ENCODE measurements at regions not wholly inside any gene's neighbourhood (a gene's known extent, or its start where the extent isn't known, plus 50 kb on each side); places are given as distances from the start of the nearest gene placed in this dataset.

GRCh38 chr16:86051368-86052114, 152.6 kb downstream of the IRF8 start:
- FAIRE-seq (no peak), DNase-seq (ENCODE audit: extremely low spot score, insufficient read length, low read depth) (no peak)

DNA sequence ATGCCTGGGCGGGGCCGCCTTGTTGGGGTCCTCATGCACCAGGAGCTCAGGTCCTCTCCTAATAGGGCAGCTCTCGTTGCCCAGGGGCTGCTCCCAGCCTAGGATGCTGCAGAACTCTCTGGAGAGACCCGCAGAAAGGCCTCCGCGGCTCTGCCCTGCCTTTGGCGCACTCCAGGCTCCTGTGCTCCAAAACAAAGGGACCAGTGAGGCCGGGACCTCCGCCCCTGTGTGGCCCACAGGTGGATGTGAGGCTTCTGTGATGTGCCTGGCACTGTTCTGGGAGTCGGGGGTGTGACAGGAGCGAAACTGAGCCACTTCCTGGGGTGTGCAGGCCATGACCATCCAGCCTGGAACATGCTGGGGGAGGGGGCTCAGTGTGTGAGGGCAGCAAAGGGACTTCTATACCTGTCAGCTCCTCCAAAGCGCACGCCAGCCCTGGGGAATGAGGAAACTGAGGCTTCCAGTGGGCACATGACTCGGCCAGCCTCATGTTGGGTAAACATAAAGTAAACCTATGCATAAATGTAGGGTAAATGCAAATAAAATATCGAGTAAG, 153.2 kb downstream of the IRF8 start:
- no peak for DNase-seq (ENCODE audit: extremely low spot score, insufficient read length, low read depth)
- FAIRE-seq = no peak

DNA sequence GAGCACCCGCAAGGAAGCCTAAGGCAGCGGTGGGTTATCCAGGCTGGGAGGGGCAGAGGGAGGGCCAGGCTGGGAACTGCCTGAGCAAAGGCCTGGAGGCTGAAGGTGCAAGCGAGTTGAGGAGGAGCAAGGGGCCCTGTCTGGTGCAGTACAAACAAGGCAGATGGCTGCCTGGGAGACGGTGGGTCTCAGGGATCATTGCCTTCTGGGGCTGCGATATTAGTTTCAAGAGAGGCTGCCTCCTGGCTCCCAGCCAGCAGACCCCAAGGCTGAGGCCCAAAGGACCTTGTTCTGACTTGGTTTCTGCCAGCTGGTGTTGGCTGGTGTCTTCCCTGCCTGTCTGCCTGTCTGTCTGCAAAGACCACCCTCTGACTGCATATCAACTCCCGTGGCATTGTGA, 154.0 kb downstream of the IRF8 start:
- FAIRE-seq = no peak
- DNase-seq (ENCODE audit: extremely low spot score, insufficient read length, low read depth) = no peak

GRCh38 chr16:86059253-86060171, 160.6 kb downstream of the IRF8 start:
- DNase-seq (ENCODE audit: extremely low spot score, insufficient read length, low read depth) = no peak
- FAIRE-seq = no peak

- DNase-seq (ENCODE audit: extremely low spot score, insufficient read length, low read depth) = no peak
- FAIRE-seq = no peak
These were observed 161.7 kb downstream of the IRF8 start for GRCh38 chr16:86060381-86061317.

DNA sequence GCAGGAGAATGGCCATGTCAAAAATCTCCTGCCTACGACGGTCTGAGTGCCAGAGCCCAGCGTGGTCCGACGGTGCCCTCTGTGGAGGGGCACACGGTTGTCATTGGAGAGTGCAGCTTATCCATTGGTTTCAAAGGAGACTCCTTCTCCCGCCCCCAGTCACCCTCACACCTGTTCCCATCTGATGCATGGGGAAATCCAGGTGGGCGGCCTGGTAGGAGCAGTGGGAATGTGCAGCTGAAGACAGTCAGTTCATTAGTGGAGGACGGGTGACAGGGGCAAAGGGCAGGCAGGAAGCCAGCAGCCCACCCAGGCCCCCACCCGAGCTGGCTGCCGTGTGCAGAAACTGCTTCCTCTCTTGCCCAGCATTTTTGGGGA, 162.3 kb downstream of the IRF8 start:
- no peak for DNase-seq (ENCODE audit: extremely low spot score, insufficient read length, low read depth)
- FAIRE-seq = no peak

DNA sequence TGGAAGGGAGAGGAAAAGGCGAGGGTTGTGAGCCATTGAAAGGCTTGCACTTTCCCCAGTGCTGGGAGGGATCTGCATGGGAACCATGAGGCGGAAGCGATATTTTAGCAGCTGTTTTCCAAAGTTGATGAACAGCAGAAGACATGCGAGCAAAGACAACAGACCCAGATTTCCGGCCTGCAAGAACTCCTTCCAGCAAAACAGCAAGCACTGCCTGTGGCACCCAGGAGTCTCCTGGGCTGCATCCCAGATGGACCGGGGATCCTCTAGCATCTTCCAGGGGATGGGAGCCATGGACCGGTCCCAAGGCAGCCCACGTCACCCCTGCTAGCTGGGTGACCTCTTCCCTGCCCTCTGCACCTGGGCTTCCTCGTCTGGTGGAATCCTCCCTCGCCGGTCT, 162.8 kb downstream of the IRF8 start:
- FAIRE-seq (no peak), DNase-seq (ENCODE audit: extremely low spot score, insufficient read length, low read depth) (no peak)

DNA sequence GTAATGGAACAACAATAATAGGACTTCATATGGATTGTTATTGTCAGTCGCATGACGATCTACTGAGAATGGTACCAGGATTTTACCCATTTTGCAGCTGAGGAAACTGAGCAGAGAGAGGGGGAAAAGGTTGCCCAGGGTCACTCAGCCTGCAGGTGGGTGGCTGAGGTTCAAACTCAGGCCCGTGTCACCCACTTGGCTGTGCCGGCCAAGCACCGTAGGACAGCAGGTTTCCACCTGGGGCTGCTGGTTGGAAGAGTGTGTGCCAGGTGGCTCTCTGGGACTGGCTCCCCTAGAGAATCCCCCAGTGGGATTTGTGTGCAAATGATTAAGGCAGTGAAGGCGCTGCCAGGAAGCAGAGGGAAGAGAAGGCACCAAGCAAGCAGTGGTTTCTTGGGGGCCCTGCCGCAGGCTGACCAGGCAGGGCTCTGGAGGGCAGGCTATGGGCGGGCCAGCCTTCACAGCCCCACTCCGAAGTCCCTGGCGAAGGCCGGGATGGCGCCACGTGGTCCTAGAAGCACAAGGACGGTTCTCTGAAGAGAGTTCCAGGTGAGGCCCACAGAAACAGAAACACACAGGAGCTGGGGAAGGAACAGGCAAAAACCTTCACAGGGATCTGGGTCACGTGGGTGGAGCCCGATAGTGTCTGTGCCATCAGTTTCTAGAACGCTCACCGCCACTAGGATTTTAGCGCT, 163.5 kb downstream of the IRF8 start:
- DNase-seq (ENCODE audit: extremely low spot score, insufficient read length, low read depth) (no peak), FAIRE-seq (no peak)

DNA sequence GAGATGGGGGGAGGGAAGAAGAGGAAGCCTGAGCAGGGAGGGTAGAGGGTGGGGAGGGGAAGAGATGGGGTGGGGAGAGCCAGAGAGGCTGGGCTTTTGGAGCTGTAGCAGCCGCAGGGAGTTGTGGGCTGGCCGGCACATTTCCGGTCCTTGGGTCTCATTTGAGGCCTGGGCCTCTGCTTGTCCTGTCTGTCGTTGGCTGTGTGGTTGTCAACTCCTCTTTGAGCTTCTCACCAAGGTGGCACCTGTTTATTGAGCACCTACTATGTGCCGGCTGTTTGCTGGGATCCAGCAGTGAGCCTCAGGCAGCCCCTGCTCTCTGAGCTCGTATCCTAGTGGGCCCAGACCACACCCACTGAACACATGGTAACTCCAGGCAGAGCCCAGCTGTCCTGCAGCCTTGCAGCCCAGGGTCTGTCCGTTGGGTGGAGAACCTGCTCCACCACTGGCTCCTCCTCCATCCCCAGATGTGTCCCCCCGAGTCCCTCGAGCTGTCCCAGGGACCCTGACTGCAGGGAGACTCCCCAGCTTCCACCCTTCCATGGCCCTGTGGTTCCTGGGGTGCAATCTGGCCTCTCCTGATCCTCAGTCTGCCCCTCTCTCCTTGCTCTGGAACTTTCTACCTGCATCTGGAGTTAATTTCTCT, 164.9 kb downstream of the IRF8 start:
- no peak for FAIRE-seq

GRCh38 chr16:86064431-86065250, 165.7 kb downstream of the IRF8 start:
- DNase-seq (ENCODE audit: extremely low spot score, insufficient read length, low read depth) (no peak), FAIRE-seq (no peak)

More for the DNA sequence above, 164.9 kb downstream of the IRF8 start:
- DNase-seq (ENCODE audit: extremely low spot score, insufficient read length, low read depth) = no peak

- no peak for FAIRE-seq
- DNase-seq (ENCODE audit: extremely low spot score, insufficient read length, low read depth) = no peak
These were observed 166.7 kb downstream of the IRF8 start for GRCh38 chr16:86065711-86066110.

DNA sequence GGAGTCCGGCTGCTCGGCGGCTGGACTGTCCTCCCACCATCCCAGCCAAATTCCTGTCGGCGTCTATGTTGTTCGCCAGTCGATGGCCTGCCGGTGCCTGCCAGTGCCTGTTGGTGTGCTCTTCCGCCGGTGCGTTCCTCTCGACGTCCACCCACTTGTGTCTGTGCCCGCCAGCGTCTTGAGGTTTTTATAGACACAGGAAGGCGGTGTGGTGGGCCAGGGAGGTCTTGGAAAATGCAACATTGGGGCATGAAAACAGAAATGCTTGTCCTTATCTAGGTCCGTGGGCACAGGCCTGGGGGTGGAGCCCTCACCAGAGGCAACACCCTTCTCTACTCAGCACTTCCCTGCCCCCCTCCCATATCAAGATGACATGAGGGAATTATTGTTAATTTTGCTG, 167.8 kb downstream of the IRF8 start:
- DNase-seq (ENCODE audit: extremely low spot score, insufficient read length, low read depth) (no peak), FAIRE-seq (no peak)

DNA sequence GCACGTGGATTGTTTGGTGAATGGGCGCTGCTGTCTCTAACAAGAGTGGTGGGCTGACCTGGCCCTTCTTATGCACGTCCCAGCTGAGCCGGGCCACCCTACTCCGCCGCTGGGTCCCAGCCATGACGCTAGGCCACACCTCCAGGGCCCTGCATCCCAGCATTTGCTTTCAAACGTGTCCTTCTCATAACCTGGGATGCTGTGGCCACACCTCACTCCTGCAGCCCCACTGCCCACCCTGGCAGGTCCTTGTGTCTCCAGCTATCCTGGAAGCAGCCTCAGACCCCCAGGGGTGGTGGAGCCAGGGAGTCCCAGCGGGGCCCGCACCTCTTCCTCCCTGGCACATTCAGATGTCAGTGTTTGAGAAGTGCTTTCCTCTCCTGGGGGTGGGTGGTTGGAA, 168.6 kb downstream of the IRF8 start:
- no peak for FAIRE-seq

GRCh38 chr16:86067936-86068335, 169.0 kb downstream of the IRF8 start:
- no peak for DNase-seq (ENCODE audit: extremely low spot score, insufficient read length, low read depth)
- FAIRE-seq = no peak

More for the DNA sequence above, 168.6 kb downstream of the IRF8 start:
- DNase-seq (ENCODE audit: extremely low spot score, insufficient read length, low read depth) = no peak

- FAIRE-seq (no peak), DNase-seq (ENCODE audit: extremely low spot score, insufficient read length, low read depth) (no peak)
These were observed 169.8 kb downstream of the IRF8 start for GRCh38 chr16:86068722-86069121.

DNA sequence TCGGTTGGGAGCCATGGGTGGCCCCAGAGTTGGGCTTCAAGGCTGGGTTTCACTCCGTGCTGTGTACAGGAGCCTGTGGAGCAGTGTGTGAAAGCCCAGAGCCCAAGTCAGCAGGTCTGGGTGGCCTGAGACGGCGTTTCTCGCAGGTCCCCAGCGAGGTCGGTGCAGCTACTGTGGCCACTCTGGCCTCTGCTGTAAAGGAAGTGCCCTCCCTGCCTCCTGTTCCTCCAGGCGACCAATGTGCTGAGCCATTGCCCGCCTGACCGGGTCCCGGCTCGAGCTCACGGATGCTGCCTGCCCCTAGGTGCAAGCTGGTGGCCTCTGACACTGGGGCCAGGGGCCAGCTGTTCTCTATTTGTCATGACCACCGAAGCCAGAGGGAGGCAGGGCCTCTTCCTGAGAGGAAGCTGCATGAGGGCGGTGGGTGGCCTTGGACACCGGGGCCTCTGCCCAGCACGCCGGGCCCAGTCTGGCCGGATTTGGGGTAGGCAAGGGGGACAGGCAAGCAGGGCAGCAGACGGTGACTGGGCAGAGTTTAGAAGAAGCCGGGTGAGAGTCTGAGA, 170.9 kb downstream of the IRF8 start:
- FAIRE-seq = no peak
- DNase-seq (ENCODE audit: extremely low spot score, insufficient read length, low read depth) = no peak

- no peak for DNase-seq (ENCODE audit: extremely low spot score, insufficient read length, low read depth)
- FAIRE-seq = no peak
These were observed 171.5 kb downstream of the IRF8 start for GRCh38 chr16:86070484-86070883.

- no peak for DNase-seq (ENCODE audit: extremely low spot score, insufficient read length, low read depth)
- no peak for FAIRE-seq
These were observed 172.0 kb downstream of the IRF8 start for GRCh38 chr16:86070971-86071370.
